Left kidney (tissue), 1 donor: ENCODE measurements at regions not wholly inside any gene's neighbourhood (a gene's known extent, or its start where the extent isn't known, plus 50 kb on each side); places are given as distances from the start of the nearest gene placed in this dataset.

ENCODE experiments used
- DNase-seq: peaks from one replicate; pipeline ENCODE4 v3.0.0-alpha.2; 2013

DNA sequence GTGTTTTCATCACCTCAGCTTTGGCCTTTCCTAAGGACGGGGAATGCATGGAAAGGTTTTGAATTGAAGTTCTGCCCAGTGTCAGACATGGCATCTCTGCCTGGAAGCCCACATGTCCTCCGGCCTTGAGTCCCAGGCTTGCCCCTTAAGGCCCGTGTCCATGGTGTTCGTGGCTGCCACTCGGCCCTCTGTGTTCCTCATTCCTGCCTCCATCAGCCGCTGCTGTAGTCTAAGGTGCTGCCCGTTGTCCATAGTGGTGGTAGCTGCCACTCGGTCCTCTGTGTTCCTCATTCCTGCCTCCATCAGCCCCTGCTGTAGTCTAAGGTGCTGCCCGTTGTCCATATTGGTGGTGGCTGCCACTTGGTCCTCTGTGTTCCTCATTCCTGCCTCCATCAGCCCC, 180.7 kb upstream of the SHH start:
- no peak for DNase-seq

DNA sequence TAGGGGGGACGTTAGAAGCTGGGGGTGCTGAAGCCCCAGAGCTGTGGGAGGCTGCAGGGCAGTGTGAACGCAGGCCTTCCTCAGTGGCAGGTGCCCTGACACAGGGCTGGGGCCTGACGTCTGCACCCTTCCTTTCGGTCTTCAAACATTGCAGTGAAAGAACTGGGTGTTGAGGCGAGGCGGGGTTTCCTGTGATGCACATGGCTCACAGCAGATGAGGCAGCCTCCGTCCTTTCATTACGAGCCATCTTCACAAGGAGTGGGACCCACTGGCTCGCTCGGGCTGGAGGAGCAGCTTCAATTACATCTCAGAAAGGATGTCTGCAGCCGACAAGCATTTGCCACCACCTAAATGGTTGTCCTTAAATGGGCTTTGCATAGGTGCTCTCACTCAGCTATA, 180.3 kb upstream of the SHH start:
- DNase-seq: no peak

DNA sequence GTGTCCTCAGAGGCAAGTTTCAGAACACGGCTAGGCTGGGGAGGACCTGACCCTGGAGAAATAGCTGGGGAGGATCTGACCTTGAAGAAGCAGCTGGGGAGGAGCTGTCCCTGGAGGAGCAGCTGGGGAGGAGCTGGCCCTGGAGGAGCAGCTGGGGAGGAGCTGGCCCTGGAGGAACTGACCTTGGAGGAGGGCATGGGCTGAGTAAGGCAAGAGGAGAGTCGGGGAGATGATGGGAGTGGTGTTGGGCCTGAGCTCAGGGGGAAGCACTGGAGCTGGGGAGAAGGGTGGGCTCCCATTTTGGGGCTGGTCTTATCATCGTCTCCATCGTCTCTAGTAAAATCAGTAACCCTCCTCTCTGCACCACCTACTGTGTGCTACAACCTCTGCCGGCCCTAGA, 179.8 kb upstream of the SHH start:
- DNase-seq: no peak

DNA sequence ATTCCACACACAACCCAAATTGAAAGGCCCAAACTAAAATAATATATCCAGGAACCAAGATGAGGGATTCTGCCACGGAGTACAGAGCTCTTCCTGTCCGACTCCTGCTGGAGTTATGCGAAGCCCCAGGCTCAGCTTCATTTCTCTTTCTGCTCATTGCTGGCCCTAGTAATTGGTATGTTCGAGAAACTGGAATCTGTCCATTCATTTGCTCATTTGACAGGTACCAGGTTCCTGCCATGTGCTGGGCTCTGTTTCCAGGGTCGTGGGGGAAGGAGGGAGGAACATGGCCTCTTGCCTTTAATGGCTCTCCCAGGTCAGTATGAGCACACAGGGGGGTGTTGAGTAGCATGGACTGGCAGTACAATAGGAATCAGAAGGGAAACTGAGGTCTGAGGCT, 179.2 kb upstream of the SHH start:
- DNase-seq: no peak

DNA sequence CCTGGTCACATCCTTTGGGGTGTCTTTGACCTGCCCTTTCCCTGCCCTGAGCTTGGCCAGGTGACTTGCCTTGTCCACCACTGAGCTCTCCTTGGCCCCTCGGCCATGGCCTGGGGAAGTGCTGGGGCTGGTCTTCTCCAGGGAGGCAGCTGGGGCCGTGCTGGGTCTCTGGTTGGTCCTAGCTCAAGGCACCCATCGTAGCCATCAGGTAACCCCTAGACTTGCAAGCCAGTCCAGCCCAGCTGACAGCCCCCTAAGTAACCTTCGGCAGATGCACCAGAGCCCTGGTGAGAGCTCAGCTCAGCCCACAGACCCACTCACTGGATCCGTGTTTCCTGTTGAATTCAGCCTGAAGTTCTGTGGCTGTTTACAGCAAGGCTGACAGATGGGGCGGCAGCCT, 176.2 kb upstream of the SHH start:
- DNase-seq: no peak

DNA sequence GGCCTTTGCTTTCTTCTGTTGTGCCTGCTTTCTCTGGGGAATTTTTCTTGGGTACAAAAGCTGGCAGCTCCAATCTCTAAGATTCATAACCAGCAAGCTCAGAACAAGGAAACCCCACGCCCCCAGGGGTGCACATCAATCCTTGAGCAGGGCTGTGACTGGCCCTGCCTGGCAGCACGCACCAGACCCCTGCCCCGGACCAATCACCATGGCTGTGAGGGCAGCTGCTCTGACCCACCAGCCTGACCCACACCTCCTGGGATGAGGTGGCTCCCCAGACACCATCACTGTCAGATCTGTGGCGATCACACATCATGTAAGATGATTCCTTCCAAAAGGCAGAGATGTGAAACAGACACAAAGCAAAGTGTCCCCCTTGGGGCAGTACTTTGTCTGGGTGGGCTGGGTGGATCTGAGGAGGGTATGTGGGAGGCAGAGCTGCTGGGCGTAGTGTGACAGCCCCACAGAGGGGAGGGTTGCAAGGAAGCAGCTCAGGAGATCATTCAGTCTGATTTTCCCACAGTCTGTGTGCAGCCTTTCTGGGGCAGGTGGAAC, 175.5 kb upstream of the SHH start:
- DNase-seq: no peak

DNA sequence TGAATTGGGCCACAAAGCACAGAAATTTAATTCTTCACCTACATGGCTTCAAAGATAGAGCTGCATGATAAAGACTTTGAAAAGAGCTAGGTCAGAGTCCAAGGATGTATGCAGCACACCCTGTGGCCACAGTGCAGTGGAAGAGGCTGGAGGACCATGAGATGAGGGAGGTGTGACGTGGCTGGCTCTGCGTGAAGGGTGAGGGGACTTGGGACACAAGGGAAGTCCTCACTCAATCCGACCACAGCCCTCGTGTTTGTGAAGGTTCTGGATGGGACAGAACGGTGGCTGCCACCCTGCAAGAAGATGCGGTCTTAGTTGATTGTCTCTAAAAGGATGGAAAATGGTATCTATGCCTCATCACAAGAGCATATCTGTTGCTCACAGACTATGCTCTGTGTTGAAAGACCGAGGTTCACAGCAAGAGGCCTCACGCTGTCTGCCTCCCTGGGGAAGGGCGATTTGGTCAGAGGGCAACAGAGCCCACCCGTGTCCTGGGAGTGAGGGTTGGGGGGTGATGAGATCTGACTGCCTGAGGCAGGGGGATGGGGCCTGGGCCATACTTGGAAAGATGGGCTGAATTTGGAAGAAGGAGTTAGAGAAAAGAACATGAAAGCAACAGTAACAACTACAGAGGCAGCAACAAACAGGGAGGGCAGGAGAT, 174.4 kb upstream of the SHH start:
- DNase-seq: no peak

DNA sequence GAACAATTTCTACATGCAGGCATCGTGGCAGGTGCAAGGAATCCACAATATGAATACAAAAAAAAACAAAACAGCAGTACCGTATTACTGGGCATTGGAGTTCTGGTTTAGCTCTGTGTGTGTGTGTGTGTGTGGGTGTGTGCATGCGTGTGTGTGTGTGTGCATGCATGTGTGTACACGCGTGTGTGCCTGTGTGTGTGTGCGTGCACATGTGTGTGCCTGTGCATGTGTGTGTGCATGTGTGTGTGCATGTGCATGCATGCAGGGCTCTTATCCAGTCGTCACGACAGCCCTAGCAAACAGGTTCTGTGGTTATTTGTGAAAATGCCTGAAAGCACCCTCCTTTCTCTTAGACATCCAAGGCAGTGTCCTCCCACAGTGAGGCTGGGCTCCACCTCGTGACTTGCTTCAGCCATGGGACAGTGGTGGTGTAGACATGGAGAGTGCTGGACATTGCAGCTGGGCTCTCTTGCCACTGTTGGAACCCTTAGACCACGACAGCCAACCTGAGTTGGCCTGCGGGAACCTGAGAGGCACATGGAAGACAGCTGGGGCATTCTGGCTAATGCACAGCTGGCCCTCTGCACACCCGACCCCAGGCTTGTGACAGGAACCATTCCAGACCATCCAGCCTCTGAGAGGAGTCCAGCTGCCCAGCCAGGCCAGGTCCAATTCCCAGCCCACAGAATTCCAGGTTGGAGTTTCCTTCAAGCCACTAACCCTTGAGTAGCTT, 173.4 kb upstream of the SHH start:
- no peak for DNase-seq

DNA sequence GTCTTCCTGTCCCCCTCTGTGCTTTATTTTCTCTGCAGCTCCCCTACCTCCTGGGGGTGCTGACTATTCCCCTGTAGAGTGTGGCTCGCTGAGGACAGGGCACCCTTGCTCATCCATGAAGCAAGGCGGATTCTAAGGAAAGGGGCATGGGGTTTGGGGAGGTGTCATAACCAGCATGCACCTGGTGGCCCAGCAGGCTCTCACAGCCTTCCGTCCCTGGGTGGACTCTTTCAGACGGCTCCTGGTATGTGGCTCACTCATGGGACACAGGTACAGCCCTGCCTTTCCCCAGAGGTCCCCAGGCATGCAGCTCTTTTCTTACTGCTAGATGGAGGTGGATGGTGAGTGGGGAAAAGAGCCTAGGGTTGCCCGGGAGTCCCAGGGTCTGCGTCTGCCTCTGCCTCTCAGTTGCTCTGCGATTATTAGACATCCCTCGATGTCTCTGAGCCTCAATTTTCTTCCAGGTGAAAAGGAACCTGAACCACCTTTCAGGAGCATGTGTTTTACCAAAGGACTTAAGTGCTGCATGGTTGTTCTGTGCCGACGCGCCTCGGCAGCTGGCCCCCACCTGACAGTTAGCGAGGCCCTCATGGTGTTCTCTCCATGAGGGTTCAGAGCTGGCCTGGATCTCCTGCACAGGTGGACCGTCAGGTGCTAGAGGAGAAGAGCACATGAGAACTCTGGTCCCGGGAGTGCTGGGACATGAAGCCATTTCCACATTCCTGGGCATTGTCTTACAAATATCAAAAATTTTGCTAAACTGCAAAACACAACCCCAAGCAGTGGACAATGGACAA, 172.5 kb upstream of the SHH start:
- DNase-seq: no peak

DNA sequence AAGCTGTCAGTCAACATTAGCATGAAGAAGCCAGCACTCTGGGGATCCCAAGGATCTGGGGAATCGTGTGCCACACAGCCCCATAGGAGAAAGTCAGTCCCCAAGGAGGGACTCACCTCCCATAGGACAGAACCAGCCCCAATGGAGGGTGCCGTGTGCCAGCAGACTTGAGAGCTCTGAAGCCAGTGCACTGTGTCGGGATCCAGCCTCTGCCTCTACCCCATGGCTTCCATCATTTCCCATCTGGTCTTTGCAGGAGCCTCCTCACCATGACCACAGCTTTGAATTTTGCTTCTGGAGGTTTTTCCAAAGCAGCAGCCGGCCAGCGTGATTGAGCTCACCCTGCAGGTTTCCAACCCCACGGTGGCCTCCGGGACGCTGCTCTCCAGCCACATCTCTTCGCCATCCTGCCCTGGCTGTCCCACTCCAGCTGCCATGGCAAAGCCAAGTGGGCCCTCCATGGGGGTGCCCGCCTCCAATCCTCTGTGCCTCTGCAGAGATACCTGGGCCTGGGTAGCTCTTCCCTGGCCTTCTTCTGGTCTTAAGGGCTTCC, 171.8 kb upstream of the SHH start:
- no peak for DNase-seq

DNA sequence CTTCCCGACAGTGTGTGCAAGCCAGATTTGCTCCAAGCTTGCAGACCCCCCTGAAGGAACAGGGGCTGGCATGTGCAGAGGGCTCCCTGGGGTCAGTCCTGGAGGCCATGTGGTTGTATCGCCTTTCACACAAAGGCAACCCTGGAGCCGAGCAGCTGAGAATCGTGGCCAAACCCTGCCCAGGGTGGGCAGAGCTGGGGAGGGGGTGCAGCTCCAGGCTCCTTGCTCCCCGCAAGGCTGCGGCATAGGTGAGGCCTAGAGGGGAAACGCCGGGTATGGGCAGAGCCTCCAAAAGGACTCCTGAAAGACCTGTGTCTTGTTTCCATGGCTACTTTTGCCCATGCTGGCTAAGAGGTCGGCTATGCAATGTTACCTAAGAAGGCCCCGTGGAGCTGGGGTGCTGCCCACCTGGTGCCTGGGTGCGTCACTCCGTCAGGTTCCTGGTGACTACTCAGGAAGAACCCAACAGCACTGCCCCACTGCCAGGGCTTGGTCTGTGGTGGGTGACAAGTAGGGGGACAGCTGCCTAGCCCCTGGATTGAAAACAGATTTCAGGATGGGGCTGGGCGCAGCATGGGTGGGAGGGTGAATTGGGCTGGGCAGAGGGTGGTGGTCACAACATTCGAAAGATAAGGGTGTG, 171.0 kb upstream of the SHH start:
- DNase-seq: no peak

DNA sequence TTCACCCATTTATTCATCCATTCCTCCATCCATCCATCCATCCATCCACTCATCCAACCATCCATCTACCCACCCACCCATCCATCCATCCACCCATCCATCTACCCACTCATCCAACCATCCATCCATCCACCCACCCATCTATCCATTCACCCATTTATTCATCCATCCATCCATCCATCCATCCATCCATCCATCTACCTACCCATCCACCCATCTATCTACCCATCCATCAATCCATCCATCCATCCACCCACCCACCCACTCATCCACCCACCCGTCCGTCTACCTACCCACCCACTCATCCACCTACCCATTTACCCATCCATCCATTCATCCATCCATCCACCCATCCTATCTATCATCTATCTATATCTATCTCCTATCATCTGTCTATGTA, 169.4 kb upstream of the SHH start:
- no peak for DNase-seq

DNA sequence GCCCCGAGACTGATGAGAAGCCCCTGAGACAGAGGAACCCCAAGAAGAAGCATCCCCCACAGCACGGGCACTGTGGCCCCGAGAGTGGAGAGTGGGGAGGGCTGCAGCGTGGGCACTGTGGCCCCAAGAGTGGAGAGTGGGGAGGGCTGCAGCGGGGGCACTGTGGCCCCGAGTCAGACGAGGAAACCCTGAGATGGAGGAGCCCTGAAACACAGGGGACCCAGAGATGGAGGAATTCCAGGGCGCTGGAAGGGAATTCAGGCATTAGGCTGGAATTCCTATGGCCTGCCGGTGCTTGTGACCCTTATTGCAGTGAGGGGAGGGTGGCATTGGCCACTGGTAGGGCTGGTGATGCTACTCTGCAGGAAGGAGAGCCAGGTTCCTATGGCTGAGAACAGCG, 168.6 kb upstream of the SHH start:
- DNase-seq: no peak

DNA sequence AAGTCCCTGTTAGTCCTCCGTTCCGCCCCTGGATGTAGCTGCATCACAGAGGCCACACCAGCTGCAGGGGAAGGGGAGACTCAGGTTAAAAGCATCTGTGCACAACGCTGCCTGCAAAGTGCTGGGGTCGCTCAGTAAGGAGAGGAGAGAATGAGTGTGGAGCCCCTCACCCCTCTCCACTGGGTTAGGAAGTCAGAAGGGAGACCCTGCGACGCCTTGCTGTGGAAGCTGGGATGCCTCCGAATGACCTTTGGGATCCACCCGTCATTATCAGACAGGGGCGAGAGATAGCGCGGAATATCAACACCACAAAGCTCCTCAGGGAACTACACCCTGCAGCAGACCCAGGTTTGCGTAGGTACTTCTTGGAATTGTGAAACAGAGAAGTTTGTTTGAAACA, 167.7 kb upstream of the SHH start:
- no peak for DNase-seq

DNA sequence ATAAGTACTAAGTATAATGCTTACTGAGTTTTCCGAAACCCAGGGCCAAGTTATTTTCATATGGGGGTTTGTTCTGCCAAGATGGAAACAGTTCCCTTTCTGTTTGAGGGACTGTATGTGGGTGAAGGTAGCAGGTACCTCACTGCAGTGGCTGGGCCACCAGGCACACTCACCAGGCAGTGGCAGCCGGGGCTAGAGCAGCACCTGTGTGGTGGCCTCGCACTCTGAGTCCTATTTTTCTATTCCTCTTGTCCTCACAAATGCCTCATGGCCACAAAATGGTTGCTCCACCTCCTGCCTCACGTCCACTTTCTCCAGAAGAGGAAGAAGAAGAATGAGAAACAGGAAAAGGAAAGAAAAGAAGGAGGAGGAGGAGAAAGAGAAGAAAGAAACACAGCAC, 167.3 kb upstream of the SHH start:
- no peak for DNase-seq

DNA sequence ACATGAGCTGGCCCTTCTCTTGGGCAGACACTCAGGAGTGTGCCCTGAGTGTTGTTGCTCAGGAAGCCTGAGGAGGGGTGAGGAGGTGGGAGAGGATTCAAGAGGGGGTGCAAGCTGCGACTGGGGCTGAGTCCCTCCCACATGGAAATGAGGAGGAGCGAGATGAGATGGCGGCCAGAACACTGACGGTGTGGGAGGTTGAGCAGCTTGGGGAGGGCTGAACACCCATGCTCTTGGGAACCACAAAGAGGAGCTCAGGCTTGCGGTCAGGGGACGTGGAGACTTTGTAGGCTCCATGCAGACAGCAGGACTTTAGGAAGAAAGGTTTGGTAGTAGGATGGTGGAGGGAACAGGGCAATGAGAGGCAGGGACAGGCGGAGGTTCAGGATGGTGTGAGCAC, 163.2 kb upstream of the SHH start:
- DNase-seq: no peak

DNA sequence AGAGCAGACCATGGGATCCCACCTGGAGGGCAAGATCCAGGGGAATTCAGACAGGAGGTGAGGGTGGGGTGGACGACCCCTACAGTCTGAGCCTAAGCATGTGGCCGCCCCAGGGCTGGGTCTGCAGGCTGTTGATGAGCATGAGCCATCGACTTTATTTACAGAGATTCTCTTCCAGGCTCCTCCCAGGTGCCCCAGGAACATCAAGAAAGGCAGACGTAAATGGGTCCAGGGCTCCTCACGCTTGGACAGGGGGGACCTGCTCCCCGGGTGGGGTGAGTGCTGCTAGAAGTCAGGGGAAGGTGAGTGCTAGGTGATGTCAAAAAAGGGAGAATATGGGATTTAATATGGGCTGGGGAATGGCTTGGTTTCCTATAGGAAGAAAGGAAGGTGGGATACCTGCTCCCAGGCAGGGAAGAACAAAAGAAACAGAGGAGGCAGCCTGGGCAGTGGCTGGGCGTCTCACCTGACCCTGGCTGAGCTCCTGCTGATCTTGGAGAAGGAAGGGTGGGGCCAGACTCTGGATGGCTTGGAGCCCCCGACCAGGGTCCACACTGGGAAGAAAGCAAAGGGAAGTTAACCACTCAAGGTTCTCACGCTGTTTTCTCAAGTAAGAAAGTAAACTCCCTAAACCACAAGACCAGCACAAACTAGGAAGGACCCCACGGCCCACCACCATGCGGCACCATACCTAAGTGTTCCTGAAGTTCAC, 162.1 kb upstream of the SHH start:
- no peak for DNase-seq

DNA sequence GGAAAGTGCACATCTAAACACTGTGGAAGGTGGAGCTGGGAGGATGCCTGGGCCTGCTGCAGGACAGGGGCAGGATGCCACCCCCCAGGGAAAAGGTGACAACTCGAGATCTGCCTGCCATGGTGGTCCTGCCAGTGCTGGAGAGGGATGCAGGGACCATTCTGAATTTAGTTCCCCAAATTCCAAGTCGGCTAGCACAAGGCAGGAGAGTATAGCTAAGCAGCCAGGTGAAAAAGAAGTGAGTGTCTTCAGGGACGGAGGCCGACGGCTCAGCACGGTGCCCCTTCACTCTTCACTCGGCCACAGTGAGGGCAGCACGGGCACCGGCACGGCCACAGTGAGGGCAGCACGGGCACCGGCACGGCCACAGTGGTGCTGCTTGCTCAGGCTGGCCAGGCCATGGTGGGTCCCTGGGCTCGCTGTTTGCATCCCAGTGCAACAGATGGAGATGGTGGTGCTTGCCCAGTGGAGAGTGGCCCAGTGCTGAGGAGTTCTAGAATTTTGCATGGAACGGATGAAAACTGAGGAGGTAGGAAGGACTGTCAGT, 161.3 kb upstream of the SHH start:
- DNase-seq: no peak

DNA sequence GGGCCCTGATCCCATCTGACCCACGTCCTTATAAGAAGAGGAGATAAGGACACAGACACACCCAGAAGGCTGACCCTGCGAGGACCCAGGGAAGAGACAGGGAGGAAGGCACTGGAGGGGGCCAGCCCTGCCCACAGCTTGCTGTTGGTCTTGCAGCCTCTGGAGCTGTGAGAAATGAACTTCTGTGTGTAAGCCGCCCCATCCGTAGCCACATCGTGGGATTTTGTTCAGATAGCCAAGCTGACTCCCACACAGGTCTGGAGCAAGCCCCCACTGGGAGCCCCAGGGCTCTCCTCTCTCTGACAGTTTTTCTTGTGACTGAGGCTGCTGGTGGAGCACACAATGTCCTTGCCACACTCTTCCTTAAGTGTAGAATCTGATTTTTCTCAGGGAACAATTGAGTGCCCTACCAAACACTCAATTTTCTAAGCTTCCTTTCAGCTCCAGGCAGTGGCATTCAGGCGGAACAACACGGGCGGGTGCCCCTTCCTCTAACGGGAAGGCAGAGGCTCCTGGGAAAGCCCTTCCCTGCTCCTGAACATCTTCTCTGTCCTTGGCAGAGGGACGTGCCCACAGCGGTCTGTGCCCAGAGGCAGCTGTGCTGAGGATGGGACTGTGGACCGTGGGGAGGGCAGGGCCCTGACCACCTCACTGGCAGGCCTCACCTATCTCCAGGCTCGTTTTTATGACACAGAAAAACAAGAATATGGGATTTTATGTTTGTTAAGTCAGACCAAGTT, 160.6 kb upstream of the SHH start:
- DNase-seq: no peak

DNA sequence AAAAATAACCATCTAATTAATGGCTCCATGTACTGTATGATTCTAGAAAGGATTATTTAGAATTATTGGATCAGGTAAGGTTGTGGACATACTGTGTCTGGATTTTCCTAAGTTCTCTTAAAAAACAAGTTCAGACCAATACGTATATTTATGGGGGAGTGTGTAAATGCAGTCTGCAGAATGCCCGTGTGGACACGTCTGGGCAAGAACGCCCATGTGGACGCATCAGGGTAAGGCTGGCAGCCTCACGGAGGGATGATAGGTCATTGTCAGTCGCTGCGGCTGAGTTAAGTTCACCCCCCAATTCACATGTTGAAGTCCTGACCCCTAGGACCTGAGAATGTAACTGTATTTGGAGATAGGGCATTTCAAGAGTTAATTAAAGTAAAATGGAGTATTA, 160.0 kb upstream of the SHH start:
- DNase-seq: no peak
